Upper lobe of left lung (tissue), 6 donors: ENCODE measurements at regions not wholly inside any gene's neighbourhood (a gene's known extent, or its start where the extent isn't known, plus 50 kb on each side); places are given as distances from the start of the nearest gene placed in this dataset.

Experiments used
- ATAC-seq, 2 donors: fragments of 200-7000 bp; cut with Tn5 transposase; one replicate each; pipeline ENCODE4 v1.9.1; 2022; ENCODE audit warnings: mild to moderate bottlenecking in 2 of 2, moderate library complexity in 2 of 2; ENCODE audit not compliant: low FRiP score in 2 of 2
- DNase-seq, 2 donors: peaks; one replicate each; pipeline ENCODE4 v3.0.0-alpha.2; 2019 to 2020
- H3K27ac ChIP-seq, 4 donors: fragments of 200-600 bp; sonication (generic); one replicate each; pipeline ENCODE4 v1.5.1; 2016 to 2019
- H3K27me3 ChIP-seq, 4 donors: fragments of 200-600 bp; sonication (generic); one replicate each; pipeline ENCODE4 v1.5.1; 2017 to 2019
- H3K36me3 ChIP-seq, 4 donors: fragments of 200-600 bp; sonication (generic); one replicate each; pipeline ENCODE4 v1.5.1; 2016 to 2019
- H3K4me1 ChIP-seq, 4 donors: fragments of 200-600 bp; sonication (generic); one replicate each; pipeline ENCODE4 v1.5.1; 2018 to 2019
- H3K4me3 ChIP-seq, 4 donors: fragments of 200-600 bp; sonication (generic); one replicate each; pipeline ENCODE4 v1.5.1; 2017 to 2019; ENCODE audit warnings: mild to moderate bottlenecking in 2 of 4, moderate library complexity in 1 of 4
- H3K9me3 ChIP-seq, 4 donors: fragments of 200-600 bp; sonication (generic); one replicate each; pipeline ENCODE4 v1.5.1; 2018 to 2019
- EP300 ChIP-seq, 4 donors: sonication (generic); formaldehyde crosslinking; IDR thresholded peaks; one replicate each; pipeline ENCODE4 v1.5.1; 2017; ENCODE audit warnings: antibody characterized with exemption in 4 of 4, control low read depth in 2 of 4
- POLR2A ChIP-seq, 4 donors: fragments of 450-650 bp; IDR thresholded peaks; one replicate each; pipeline ENCODE4 v1.5.1; 2016 to 2017; ENCODE audit warnings: antibody characterized with exemption in 4 of 4, mild to moderate bottlenecking in 2 of 4
- POLR2AphosphoS5 ChIP-seq, 2 donors: sonication (generic); formaldehyde crosslinking; IDR thresholded peaks; one replicate each; pipeline ENCODE4 v1.5.1; 2017; ENCODE audit warnings: antibody characterized with exemption in 2 of 2
- WGBS, 2 donors: methylation state at CpG; one replicate each; pipeline ENCODE4 v1.1.5; 2017 to 2018; 5-methylcytosine and 5-hydroxymethylcytosine counted together
- TF ChIP-seq, protein P1 (sequence below), 6 experiments: fragments of 450-650 bp in 4 of 6; fragments of 200-600 bp in 2 of 6; sonication (generic) in 2 of 6; IDR thresholded peaks; one replicate each; pipeline ENCODE4 v1.5.1; 2016 to 2019; ENCODE audit warnings: antibody characterized with exemption in 6 of 6
- donor health status: DM: no; HTN: no; CAD: no; lungs with moderate emphysema.
- donor health status: DM: no; HTN: yes; CAD: no; lungs with severe emphysema.

DNA sequence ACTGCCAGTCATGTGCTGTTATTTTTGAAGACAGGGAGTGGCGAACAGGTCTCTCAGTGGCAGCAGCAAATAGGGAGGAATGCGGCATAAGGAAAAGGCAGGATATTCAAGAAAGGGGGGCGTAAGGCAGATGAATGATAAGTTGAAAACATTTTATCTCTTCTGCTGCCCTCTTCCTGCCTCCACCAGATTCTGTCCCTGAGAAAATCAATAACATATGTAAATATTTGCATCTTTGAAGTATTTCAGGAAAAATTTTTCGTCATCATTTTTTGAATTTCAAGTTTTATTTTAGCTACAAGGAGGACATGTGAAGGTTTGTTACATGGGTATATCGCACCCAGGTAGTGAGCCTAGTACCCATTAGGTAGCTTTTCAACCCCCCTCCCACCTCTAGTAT is 616.7 kb downstream of the MCTP2 start:
- no peak overlapping the region for H3K4me3 ChIP-seq
- no peaks in the 10 kb centered on the region for H3K27me3 ChIP-seq
- H3K4me1 ChIP-seq, result peaks cover 4 to 13% (median 11%) of the 10 kb centered on the region in 4 donors

DNA sequence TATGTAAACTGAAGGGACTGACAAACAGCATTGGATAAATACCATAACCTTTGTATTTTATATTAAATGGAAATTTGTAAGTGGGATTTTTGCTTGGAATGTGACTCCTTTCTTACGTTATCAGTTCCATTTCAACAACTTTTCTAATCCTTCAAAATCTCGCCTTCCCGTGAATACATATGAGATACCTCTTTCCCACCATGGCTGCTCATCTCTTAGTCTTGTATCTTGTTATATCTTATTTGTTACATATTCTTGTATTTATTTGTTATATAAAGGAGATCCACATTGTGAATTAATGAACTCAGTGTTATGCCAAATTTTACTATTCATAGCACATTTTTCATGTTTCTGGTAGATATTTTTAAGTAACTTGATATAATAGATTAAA is 623.7 kb downstream of the MCTP2 start:
- no peaks in the 10 kb centered on the region for H3K27me3 ChIP-seq
- H3K27ac ChIP-seq, result no peak overlapping the region
- no peaks in the 10 kb centered on the region for H3K36me3 ChIP-seq
- H3K4me3 ChIP-seq, result no peak overlapping the region
- TF ChIP-seq POLR2A (IDR thresholded peaks at IDR 0.05), result no peak
- TF ChIP-seq, protein P1, sequence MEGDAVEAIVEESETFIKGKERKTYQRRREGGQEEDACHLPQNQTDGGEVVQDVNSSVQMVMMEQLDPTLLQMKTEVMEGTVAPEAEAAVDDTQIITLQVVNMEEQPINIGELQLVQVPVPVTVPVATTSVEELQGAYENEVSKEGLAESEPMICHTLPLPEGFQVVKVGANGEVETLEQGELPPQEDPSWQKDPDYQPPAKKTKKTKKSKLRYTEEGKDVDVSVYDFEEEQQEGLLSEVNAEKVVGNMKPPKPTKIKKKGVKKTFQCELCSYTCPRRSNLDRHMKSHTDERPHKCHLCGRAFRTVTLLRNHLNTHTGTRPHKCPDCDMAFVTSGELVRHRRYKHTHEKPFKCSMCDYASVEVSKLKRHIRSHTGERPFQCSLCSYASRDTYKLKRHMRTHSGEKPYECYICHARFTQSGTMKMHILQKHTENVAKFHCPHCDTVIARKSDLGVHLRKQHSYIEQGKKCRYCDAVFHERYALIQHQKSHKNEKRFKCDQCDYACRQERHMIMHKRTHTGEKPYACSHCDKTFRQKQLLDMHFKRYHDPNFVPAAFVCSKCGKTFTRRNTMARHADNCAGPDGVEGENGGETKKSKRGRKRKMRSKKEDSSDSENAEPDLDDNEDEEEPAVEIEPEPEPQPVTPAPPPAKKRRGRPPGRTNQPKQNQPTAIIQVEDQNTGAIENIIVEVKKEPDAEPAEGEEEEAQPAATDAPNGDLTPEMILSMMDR (IDR thresholded peaks at IDR 0.05), result no peak
- no peak for TF ChIP-seq EP300 (IDR thresholded peaks at IDR 0.05)
- no peak for TF ChIP-seq POLR2AphosphoS5 (IDR thresholded peaks at IDR 0.05)
- no peaks in the 10 kb centered on the region for H3K9me3 ChIP-seq
- no peak for DNase-seq
- ATAC-seq, result no peak
- no peaks in the 10 kb centered on the region for H3K4me1 ChIP-seq
- WGBS, 2 donors, result 96 to 98% methylated on average over 3 of the region's 3 CpGs

More for the DNA sequence above, 616.7 kb downstream of the MCTP2 start:
- Histone ChIP-seq H3K36me3 (no peaks in the 10 kb centered on the region), H3K9me3 (no peaks in the 10 kb centered on the region), H3K27ac (no peak overlapping the region)
- DNase-seq, result no peak
- WGBS, 2 donors, result 80 to 90% methylated on average over 5 of the region's 5 CpGs
- TF ChIP-seq POLR2AphosphoS5 (IDR thresholded peaks at IDR 0.05) (no peak), POLR2A (IDR thresholded peaks at IDR 0.05) (no peak), EP300 (IDR thresholded peaks at IDR 0.05) (no peak)
- TF ChIP-seq, protein P1 (IDR thresholded peaks at IDR 0.05), result no peak
- ATAC-seq, result no peak

DNA sequence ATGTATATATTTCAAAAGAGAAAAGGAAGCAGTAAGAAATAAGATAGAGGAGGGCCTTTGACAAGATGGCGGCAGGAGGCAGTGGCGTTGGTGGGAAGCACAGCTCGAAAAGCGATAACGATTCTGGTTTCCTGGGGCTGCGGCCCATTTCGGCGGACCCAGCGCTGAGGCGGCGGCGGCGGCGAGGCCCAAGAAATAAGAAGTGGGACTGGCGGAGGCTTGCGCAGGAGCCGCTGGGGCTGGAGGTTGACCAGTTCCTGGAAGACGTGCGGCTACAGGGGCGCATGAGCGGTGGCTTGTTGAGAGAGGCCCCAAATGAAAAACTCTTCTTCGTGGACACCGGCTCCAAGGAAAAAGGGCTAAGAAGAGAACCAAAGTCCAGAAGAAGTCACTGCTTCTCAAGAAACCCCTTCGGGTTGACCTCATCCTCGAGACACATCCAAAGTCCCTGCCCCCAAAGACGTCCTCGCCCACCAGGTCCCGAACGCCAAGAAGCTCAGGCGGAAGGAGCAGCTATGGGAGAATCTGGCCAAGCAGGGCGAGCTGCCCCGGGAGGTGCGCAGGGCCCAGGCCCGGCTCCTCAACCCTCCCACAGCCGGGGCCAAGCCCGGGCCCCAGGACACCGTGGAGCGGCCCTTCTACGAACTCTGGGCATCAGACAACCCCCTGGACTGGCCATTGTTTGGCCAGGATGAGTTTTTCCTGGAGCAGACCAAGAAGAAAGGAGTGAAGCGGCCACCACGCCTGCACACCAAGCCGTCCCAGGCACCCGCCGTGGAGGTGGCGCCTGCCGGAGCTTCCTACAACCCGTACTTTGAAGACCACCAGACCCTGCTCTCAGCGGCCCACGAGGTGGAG is 624.3 kb downstream of the MCTP2 start:
- H3K36me3 ChIP-seq, result no peaks in the 10 kb centered on the region
- H3K27me3 ChIP-seq, result no peaks in the 10 kb centered on the region
- DNase-seq (peak in 1 of 2 donors; percentile 54), ATAC-seq (peak in 1 of 2 donors; percentile 51)
- WGBS, 2 donors, result 94 to 97% methylated on average over 42 to 47 of the region's 49 CpGs
- no peak overlapping the region for H3K27ac ChIP-seq
- no peak overlapping the region for H3K4me3 ChIP-seq
- TF ChIP-seq, protein P1 (IDR thresholded peaks at IDR 0.05), result no peak
- TF ChIP-seq POLR2AphosphoS5 (IDR thresholded peaks at IDR 0.05), result no peak
- TF ChIP-seq EP300 (IDR thresholded peaks at IDR 0.05), result no peak
- TF ChIP-seq POLR2A (IDR thresholded peaks at IDR 0.05), result no peak
- no peaks in the 10 kb centered on the region for H3K9me3 ChIP-seq
- H3K4me1 ChIP-seq, result no peaks in the 10 kb centered on the region

DNA sequence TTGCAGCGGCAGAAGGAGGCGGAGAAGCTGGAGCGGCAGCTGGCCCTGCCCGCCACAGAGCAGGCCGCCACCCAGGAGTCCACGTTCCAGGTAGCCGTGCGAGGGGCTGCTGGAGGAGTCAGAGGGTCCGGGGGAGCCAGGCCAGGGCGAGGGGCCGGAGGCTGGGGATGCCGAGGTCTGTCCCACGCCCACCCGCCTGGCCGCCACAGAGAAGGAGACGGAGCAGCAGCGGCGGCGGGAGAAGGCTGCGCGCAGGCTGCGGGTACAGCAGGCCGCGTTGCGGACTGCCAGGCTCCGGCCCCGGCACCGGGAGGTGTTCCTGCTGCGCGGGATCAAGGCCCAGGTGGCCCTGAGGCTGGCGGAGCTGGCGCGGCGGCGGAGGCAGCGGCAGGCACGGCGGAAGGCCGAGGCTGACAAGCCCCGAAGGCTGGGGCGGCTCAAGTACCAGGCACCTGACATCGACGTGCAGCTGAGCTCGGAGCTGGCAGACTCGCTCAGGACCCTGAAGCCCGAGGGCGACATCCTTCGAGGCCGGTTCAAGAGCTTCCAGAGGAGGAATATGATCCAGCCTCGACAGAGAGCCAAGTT is 625.0 kb downstream of the MCTP2 start:
- Histone ChIP-seq H3K27ac (no peak overlapping the region), H3K27me3 (no peaks in the 10 kb centered on the region), H3K36me3 (no peaks in the 10 kb centered on the region), H3K9me3 (no peaks in the 10 kb centered on the region), H3K4me1 (no peaks in the 10 kb centered on the region), H3K4me3 (no peak overlapping the region)
- DNase-seq (peak in 1 of 2 donors; percentile 74), ATAC-seq (peak; percentile 26 to 28)
- TF ChIP-seq EP300 (IDR thresholded peaks at IDR 0.05) (no peak), POLR2A (IDR thresholded peaks at IDR 0.05) (no peak), POLR2AphosphoS5 (IDR thresholded peaks at IDR 0.05) (no peak)
- TF ChIP-seq, protein P1 (IDR thresholded peaks at IDR 0.05), result no peak
- WGBS, 2 donors, result 92 to 95% methylated on average over 46 to 47 of the region's 50 CpGs
